Memory B cell (primary cell): ENCODE measurements at regions not wholly inside any gene's neighbourhood (a gene's known extent, or its start where the extent isn't known, plus 50 kb on each side); places are given as distances from the start of the nearest gene placed in this dataset.

Experiments
- ATAC-seq: fragments of 150-1000 bp; cut with Tn5 transposase; 2 replicates; pipeline ENCODE4 v1.10.0; 2021; ENCODE audit warnings: low read depth, mild to moderate bottlenecking, moderate library complexity
- DNase-seq, 2 donors: peaks; one replicate each; pipeline ENCODE4 v3.0.0; 2022; ENCODE audit warnings: low spot score in 2 of 2
- H3K27ac Mint-ChIP-seq: one replicate; pipeline ENCODE4 v1.8.0; 2022; ENCODE audit warnings: mild to moderate bottlenecking, moderate library complexity, mixed read lengths
- H3K27me3 Mint-ChIP-seq: one replicate; pipeline ENCODE4 v1.8.0; 2022; ENCODE audit warnings: mixed read lengths
- H3K36me3 Mint-ChIP-seq: one replicate; pipeline ENCODE4 v1.8.0; 2022; ENCODE audit warnings: mild to moderate bottlenecking, mixed read lengths
- H3K4me1 Mint-ChIP-seq: one replicate; pipeline ENCODE4 v1.8.0; 2022; ENCODE audit warnings: mixed read lengths
- H3K4me3 Mint-ChIP-seq: one replicate; pipeline ENCODE4 v1.8.0; 2022; ENCODE audit warnings: mild to moderate bottlenecking, moderate library complexity, mixed read lengths
- H3K9me3 Mint-ChIP-seq: one replicate; pipeline ENCODE4 v1.8.0; 2022; ENCODE audit warnings: mixed read lengths

- H3K4me3 Mint-ChIP-seq: no peak overlapping the region
- H3K27me3 Mint-ChIP-seq: peaks cover 1% of the 10 kb centered on the region
- H3K9me3 Mint-ChIP-seq: no peaks in the 10 kb centered on the region
- no peak for ATAC-seq
- no peaks in the 10 kb centered on the region for H3K4me1 Mint-ChIP-seq
- DNase-seq: no peak
- no peaks in the 10 kb centered on the region for H3K36me3 Mint-ChIP-seq
- no peak overlapping the region for H3K27ac Mint-ChIP-seq
These were observed 225.1 kb upstream of the KLHL29 start for GRCh38 chr2:23159746-23160405.

DNA sequence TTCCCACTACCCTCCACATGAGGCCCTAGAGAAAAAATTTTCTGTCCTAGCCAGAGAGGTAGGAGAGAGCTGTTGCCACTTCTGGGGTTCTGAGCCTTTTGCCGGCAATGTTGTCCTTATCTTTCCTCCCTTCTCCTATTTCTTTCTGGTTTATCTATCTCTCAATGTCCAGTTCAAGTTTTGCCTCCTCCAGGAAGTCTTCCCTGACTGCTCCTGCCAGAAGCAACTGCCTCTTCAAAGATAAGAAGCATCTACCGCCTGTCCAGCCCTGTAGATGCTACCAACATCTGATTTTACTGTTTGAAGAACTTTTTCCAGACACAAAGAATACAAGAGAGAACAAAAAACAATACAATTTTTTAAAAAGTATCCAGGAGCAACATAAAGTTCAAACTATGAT lies 220.8 kb upstream of the KLHL29 start:
- Mint-ChIP-seq H3K9me3 (no peaks in the 10 kb centered on the region), H3K27ac (no peak overlapping the region), H3K36me3 (no peaks in the 10 kb centered on the region), H3K4me3 (no peak overlapping the region), H3K4me1 (no peaks in the 10 kb centered on the region), H3K27me3 (peaks cover 7% of the 10 kb centered on the region)
- ATAC-seq (no peak), DNase-seq (no peak)

GRCh38 chr2:23169896-23170295 lies 215.1 kb upstream of the KLHL29 start:
- Mint-ChIP-seq H3K4me1 (no peaks in the 10 kb centered on the region), H3K4me3 (no peak overlapping the region), H3K27me3 (peaks cover 6% of the 10 kb centered on the region), H3K36me3 (no peaks in the 10 kb centered on the region), H3K9me3 (no peaks in the 10 kb centered on the region), H3K27ac (no peak overlapping the region)
- DNase-seq (no peak), ATAC-seq (no peak)

DNA sequence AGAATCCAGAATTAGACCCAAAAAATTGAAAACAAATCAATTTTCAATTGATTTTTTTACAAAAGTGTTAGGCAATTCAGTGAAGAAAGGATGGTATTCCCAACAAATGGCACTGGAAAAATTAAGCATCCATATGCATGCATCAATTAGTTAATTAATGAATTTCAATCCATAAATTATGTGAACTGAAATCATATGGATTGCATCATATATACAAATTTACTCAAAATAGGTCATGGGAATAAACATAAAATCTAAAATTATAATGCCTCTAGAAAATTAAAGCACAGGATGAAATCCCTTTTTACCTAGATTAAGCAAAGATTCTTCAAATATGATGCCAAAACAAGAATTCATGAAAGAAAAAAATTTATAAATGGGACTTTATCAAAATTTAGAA lies 213.9 kb upstream of the KLHL29 start:
- H3K27me3 Mint-ChIP-seq: peaks cover 6% of the 10 kb centered on the region
- no peaks in the 10 kb centered on the region for H3K36me3 Mint-ChIP-seq
- no peak overlapping the region for H3K27ac Mint-ChIP-seq
- ATAC-seq: no peak
- H3K9me3 Mint-ChIP-seq: no peaks in the 10 kb centered on the region
- DNase-seq: no peak
- H3K4me3 Mint-ChIP-seq: no peak overlapping the region
- no peaks in the 10 kb centered on the region for H3K4me1 Mint-ChIP-seq

GRCh38 chr2:23178396-23178795 lies 206.6 kb upstream of the KLHL29 start:
- H3K9me3 Mint-ChIP-seq: peaks cover 6% of the 10 kb centered on the region
- H3K36me3 Mint-ChIP-seq: no peaks in the 10 kb centered on the region
- DNase-seq (no peak), ATAC-seq (no peak)
- no peak overlapping the region for H3K4me3 Mint-ChIP-seq
- no peaks in the 10 kb centered on the region for H3K4me1 Mint-ChIP-seq
- no peak overlapping the region for H3K27ac Mint-ChIP-seq
- H3K27me3 Mint-ChIP-seq: no peaks in the 10 kb centered on the region

DNA sequence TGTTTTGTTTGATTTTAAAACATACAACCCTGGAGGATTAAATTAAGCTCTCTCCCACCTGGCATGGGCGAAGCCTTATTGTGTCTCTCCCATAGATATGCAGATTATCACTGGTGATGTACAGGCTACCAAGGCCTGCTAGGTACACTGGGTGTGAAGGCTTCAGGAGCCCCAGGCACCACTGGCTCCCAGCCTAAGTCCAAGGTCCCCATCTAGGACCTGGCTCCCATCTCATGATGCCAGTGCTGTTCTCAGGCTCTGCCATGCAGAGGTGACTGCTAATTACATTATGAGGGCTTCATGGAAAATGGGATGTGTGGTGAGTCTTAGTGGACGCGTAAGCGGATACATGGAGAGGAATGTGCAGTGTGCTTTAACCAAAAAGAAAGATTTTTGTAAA lies 201.2 kb upstream of the KLHL29 start:
- ATAC-seq (no peak), DNase-seq (no peak)
- peaks cover 6% of the 10 kb centered on the region for H3K9me3 Mint-ChIP-seq
- H3K4me3 Mint-ChIP-seq: no peak overlapping the region
- H3K4me1 Mint-ChIP-seq: no peaks in the 10 kb centered on the region
- peaks cover 3% of the 10 kb centered on the region for H3K27me3 Mint-ChIP-seq
- no peak overlapping the region for H3K27ac Mint-ChIP-seq
- no peaks in the 10 kb centered on the region for H3K36me3 Mint-ChIP-seq

GRCh38 chr2:23198316-23199114 lies 186.5 kb upstream of the KLHL29 start:
- ATAC-seq: no peak
- peaks cover 9% of the 10 kb centered on the region for H3K9me3 Mint-ChIP-seq

DNA sequence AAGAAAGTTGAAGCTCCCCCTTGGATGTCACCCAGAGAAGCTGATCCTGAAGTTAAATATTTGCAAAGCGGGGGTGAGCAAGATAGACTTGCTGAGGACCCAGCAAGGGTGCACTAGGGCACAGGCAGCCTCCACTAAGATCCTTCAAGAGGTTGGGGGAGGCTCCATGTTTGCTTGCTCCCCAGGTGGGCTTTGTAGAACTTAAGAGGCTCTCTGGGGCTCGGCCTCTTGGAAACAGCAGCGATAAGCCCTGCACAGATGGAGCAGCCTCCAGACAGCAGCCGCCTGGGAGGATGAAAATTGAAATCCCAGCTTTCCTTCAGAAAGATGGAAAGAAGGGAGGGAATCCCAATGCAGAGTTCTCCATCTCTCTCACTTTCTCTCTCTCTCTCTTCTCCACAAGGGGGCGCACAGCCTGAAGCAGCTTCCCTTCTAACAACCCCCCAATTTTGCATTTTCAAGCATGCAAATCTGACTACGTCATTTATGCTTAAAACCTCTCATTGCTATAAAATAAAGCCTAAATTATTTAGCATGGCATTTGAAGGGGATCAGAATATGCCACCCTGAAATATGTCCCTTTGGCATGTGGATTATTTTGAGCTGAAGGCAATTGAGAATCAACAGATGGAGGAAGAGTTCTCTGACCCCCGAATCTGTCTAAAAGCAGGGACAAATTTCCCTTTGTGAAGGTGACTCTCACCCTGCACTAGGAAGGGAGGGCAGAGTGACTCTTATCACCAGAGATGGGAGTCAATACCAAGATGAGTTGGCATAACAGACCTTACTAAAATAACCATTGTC lies 185.7 kb upstream of the KLHL29 start:
- DNase-seq: no peak

More at GRCh38 chr2:23198316-23199114, 186.5 kb upstream of the KLHL29 start:
- no peak overlapping the region for H3K27ac Mint-ChIP-seq
- H3K4me1 Mint-ChIP-seq: no peaks in the 10 kb centered on the region
- peaks cover 3% of the 10 kb centered on the region for H3K27me3 Mint-ChIP-seq
- H3K36me3 Mint-ChIP-seq: no peaks in the 10 kb centered on the region
- DNase-seq: no peak
- H3K4me3 Mint-ChIP-seq: no peak overlapping the region

GRCh38 chr2:23200068-23200786 lies 184.8 kb upstream of the KLHL29 start:
- H3K9me3 Mint-ChIP-seq: peaks cover 7% of the 10 kb centered on the region
- no peaks in the 10 kb centered on the region for H3K4me1 Mint-ChIP-seq
- no peak for ATAC-seq
- peaks cover 4% of the 10 kb centered on the region for H3K27me3 Mint-ChIP-seq
- no peak overlapping the region for H3K27ac Mint-ChIP-seq
- H3K36me3 Mint-ChIP-seq: no peaks in the 10 kb centered on the region
- H3K4me3 Mint-ChIP-seq: no peak overlapping the region
- DNase-seq: no peak

More for the DNA sequence above, 185.7 kb upstream of the KLHL29 start:
- Mint-ChIP-seq H3K4me3 (no peak overlapping the region), H3K27ac (no peak overlapping the region), H3K27me3 (peaks cover 4% of the 10 kb centered on the region), H3K4me1 (no peaks in the 10 kb centered on the region), H3K9me3 (peaks cover 10% of the 10 kb centered on the region), H3K36me3 (no peaks in the 10 kb centered on the region)
- ATAC-seq: no peak

- Mint-ChIP-seq H3K27ac (no peak overlapping the region), H3K36me3 (no peaks in the 10 kb centered on the region), H3K4me3 (no peak overlapping the region), H3K27me3 (peaks cover 5% of the 10 kb centered on the region), H3K4me1 (no peaks in the 10 kb centered on the region), H3K9me3 (peaks cover 7% of the 10 kb centered on the region)
- DNase-seq (no peak), ATAC-seq (no peak)
These were observed 184.2 kb upstream of the KLHL29 start for GRCh38 chr2:23200787-23201114.

- Mint-ChIP-seq H3K4me3 (no peak overlapping the region), H3K4me1 (no peaks in the 10 kb centered on the region), H3K27me3 (peaks cover 12% of the 10 kb centered on the region), H3K27ac (no peak overlapping the region), H3K36me3 (no peaks in the 10 kb centered on the region), H3K9me3 (peaks cover 7% of the 10 kb centered on the region)
- DNase-seq (no peak), ATAC-seq (no peak)
These were observed 181.6 kb upstream of the KLHL29 start for GRCh38 chr2:23203383-23203782.

DNA sequence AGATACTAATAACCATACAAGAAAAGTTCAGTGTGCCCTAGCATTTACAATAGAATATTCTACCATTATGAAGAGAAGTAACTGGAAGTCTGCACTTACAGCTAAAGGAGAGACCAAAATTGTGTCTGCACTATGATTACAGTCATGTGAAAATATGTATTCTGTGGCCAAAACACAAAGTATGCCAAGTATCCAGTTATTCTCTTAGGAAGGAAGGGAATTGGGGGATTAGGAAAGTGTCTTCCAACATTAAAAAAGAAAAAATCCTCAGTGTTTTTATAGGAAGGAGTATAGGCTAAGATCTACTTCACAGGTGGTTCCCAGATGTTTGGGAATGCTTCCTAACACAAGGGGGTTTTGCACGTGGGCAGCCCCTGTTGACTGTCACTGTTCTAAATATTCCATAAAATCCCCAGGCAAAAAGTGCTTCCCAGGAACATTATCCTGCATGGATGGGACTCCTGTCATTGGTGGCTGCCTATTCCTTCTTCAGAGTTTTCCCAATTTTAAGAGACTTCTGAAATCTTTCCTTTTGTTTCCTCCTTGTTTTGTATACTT lies 180.2 kb upstream of the KLHL29 start:
- ATAC-seq (no peak), DNase-seq (no peak)
- H3K27ac Mint-ChIP-seq: no peak overlapping the region
- H3K4me3 Mint-ChIP-seq: no peak overlapping the region
- H3K9me3 Mint-ChIP-seq: peaks cover 7% of the 10 kb centered on the region
- peaks cover 14% of the 10 kb centered on the region for H3K27me3 Mint-ChIP-seq
- no peaks in the 10 kb centered on the region for H3K4me1 Mint-ChIP-seq
- H3K36me3 Mint-ChIP-seq: no peaks in the 10 kb centered on the region

DNA sequence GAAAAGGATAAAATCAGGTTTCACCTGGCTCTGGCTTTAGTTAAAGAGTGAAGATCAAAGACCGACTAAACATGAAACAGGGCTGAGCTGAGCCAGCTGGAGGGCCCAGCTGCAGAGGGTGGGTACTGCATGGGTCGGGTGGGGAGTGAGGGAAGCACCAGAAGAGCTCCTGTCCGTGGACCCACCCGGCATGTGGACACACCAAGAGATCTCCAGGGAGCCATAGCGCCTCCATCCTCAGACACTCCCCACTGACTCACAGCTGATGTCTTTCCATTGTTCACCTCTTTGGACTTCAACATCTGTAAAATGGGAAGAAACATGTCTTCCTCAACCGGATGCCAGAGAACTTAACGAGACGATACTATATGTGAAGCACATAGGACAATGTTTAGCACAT lies 178.3 kb upstream of the KLHL29 start:
- H3K27me3 Mint-ChIP-seq: peaks cover 18% of the 10 kb centered on the region
- ATAC-seq (no peak), DNase-seq (no peak)
- no peak overlapping the region for H3K27ac Mint-ChIP-seq
- H3K4me3 Mint-ChIP-seq: no peak overlapping the region
- no peaks in the 10 kb centered on the region for H3K4me1 Mint-ChIP-seq
- H3K36me3 Mint-ChIP-seq: no peaks in the 10 kb centered on the region
- peaks cover 4% of the 10 kb centered on the region for H3K9me3 Mint-ChIP-seq
